IMR-90 (cell line): ENCODE measurements at regions not wholly inside any gene's neighbourhood (a gene's known extent, or its start where the extent isn't known, plus 50 kb on each side); places are given as distances from the start of the nearest gene placed in this dataset.

Experiments
- ATAC-seq: fragments of 200-7000 bp; cut with Tn5 transposase; 2 replicates; pipeline ENCODE4 v1.9.1; 2020; ENCODE audit warnings: low read depth, mild to moderate bottlenecking, moderate library complexity
- BruUV-seq: library from RNA; stranded (reverse); fragments of 400-500 nt; replicated peaks from 2 replicates; lab custom pipeline; 2021; lab: Mats Ljungman, UMichigan
- CTCF ChIA-PET: fragments of 300-600 bp; formaldehyde crosslinking; extraction: SDS; loops from one replicate; lab custom pipeline; 2021; ENCODE audit warnings: antibody characterized with exemption; lab: Yijun Ruan, JAX
- POLR2A ChIA-PET: fragments of 300-600 bp; sonication (Branson Sonifier 250); formaldehyde crosslinking; loops from one replicate; lab custom pipeline; 2022; ENCODE audit warnings: antibody characterized with exemption; ENCODE audit not compliant: unreplicated experiment; lab: Charles Lee
- DNase-seq: peaks from one replicate; pipeline ENCODE4 v3.0.0; 2013
- H2AFZ ChIP-seq: replicated peaks from 2 replicates; pipeline ENCODE3; 2013; ENCODE audit warnings: low read length, mild to moderate bottlenecking; ENCODE audit not compliant: poor library complexity
- H2AK5ac ChIP-seq: 2 replicates; pipeline ENCODE4 v1.6.1; 2013; ENCODE audit warnings: low read depth, low read length, inconsistent platforms
- H2AK9ac ChIP-seq: replicated peaks from 2 replicates; pipeline ENCODE3; 2013; ENCODE audit warnings: mild to moderate bottlenecking, low read depth, low read length, moderate library complexity; ENCODE audit not compliant: poor library complexity
- H2BK120ac ChIP-seq: 2 replicates; pipeline ENCODE4 v1.6.1; 2013; ENCODE audit warnings: low read depth, low read length, inconsistent platforms
- H2BK15ac ChIP-seq: 3 replicates; pipeline ENCODE4 v1.6.1; 2013; ENCODE audit warnings: low read depth, low read length, inconsistent platforms
- H2BK20ac ChIP-seq: 2 replicates; pipeline ENCODE4 v1.6.1; 2013; ENCODE audit warnings: low read depth, mild to moderate bottlenecking, inconsistent platforms, low read length, moderate library complexity
- H2BK5ac ChIP-seq: 2 replicates; pipeline ENCODE4 v1.6.1; 2013; ENCODE audit warnings: mild to moderate bottlenecking, low read depth, low read length, inconsistent platforms; ENCODE audit not compliant: poor library complexity, severe bottlenecking
- H3K14ac ChIP-seq: replicated peaks from 2 replicates; pipeline ENCODE4 v1.6.1; 2013; ENCODE audit warnings: low read depth, low read length, inconsistent platforms
- H3K18ac ChIP-seq: 2 replicates; pipeline ENCODE4 v1.6.1; 2013; ENCODE audit warnings: low read depth, low read length, control low read depth
- H3K23ac ChIP-seq: 2 replicates; pipeline ENCODE4 v1.6.1; 2013; ENCODE audit warnings: low read depth, low read length, inconsistent platforms
- H3K27ac ChIP-seq: 2 replicates; pipeline ENCODE4 v1.5.1; 2013; ENCODE audit warnings: mild to moderate bottlenecking, control low read depth, low read length; ENCODE audit not compliant: insufficient read depth
- H3K27me3 ChIP-seq: 2 replicates; pipeline ENCODE4 v1.6.1; 2013; ENCODE audit warnings: low read length; ENCODE audit not compliant: control insufficient read depth, insufficient read depth
- H3K36me3 ChIP-seq: 2 replicates; pipeline ENCODE4 v1.6.1; 2013; ENCODE audit warnings: low read length, mixed read lengths; ENCODE audit not compliant: control insufficient read depth, insufficient read depth
- H3K4ac ChIP-seq: 2 replicates; pipeline ENCODE4 v1.6.1; 2013; ENCODE audit warnings: low read depth, low read length, inconsistent platforms
- H3K4me1 ChIP-seq: 2 replicates; pipeline ENCODE4 v1.6.1; 2013; ENCODE audit warnings: low read length, mixed read lengths; ENCODE audit not compliant: control insufficient read depth, insufficient read depth
- H3K4me2 ChIP-seq: 2 replicates; pipeline ENCODE4 v1.6.1; 2013; ENCODE audit warnings: low read depth, mild to moderate bottlenecking, control low read depth, low read length, moderate library complexity
- H3K4me3 ChIP-seq: 2 replicates; pipeline ENCODE4 v1.5.1; 2013; ENCODE audit warnings: low read depth, mild to moderate bottlenecking, control low read depth, low read length, moderate library complexity; ENCODE audit not compliant: insufficient read depth
- H3K56ac ChIP-seq: 2 replicates; pipeline ENCODE4 v1.6.1; 2013; ENCODE audit warnings: low read length, inconsistent platforms; ENCODE audit not compliant: insufficient read depth; ENCODE audit errors: extremely low read depth
- H3K79me1 ChIP-seq, 2 experiments: 2 replicates each; pipeline ENCODE4 v1.6.1; 2013; ENCODE audit warnings: low read length in 2 of 2, inconsistent platforms in 1 of 2, low read depth in 1 of 2
- H3K9ac ChIP-seq: 2 replicates; pipeline ENCODE4 v1.6.1; 2013; ENCODE audit warnings: low read depth, low read length, control low read depth
- H3K9me1 ChIP-seq: 2 replicates; pipeline ENCODE4 v1.6.1; 2013; ENCODE audit warnings: low read length, inconsistent platforms; ENCODE audit not compliant: insufficient read depth
- H3K9me3 ChIP-seq: 2 replicates; pipeline ENCODE4 v1.6.1; 2013; ENCODE audit warnings: low read length; ENCODE audit not compliant: control insufficient read depth, insufficient read depth
- H4K20me1 ChIP-seq: 2 replicates; pipeline ENCODE4 v1.6.1; 2013; ENCODE audit warnings: low read length, inconsistent platforms; ENCODE audit not compliant: insufficient read depth
- H4K5ac ChIP-seq: 2 replicates; pipeline ENCODE4 v1.6.1; 2013; ENCODE audit warnings: mild to moderate bottlenecking, low read depth, low read length, control low read depth
- H4K8ac ChIP-seq, 2 experiments: 2 replicates each; pipeline ENCODE4 v1.6.1; 2013; ENCODE audit warnings: low read depth in 2 of 2, low read length in 2 of 2, control low read depth in 1 of 2, inconsistent platforms in 1 of 2
- H4K91ac ChIP-seq: 2 replicates; pipeline ENCODE4 v1.6.1; 2013; ENCODE audit warnings: low read depth, low read length, inconsistent platforms; ENCODE audit not compliant: insufficient read depth
- MAFK ChIP-seq: IDR thresholded peaks from 2 replicates; pipeline ENCODE4 v1.6.1; 2012; ENCODE audit warnings: low read depth, low read length, improper control_type of control experiment
- WGBS, 2 experiments: methylation state at CpG; one replicate each; pipeline versions ENCODE4 v1.1.5 to v1.1.7; 2013; ENCODE audit warnings: missing lambda C conversion rate in 2 of 2; ENCODE audit not compliant: insufficient read length in 1 of 2; ENCODE audit errors: extremely low coverage in 2 of 2; 5-methylcytosine and 5-hydroxymethylcytosine counted together
- dilution Hi-C: fragments of 300-500 bp; cut with HindIII; formaldehyde crosslinking; loops from one replicate; pipeline ENCODE4 v1.14.3; 2018; ENCODE audit warnings: low sequenced_read_pairs; ENCODE audit not compliant: unreplicated experiment
- in situ Hi-C: fragments of 300-500 bp; cut with MboI; formaldehyde crosslinking; loops from 3 replicates; pipeline ENCODE4 v1.14.3; 2019; ENCODE audit warnings: low sequenced_read_pairs, inconsistent platforms, mixed read lengths
- intact Hi-C: fragments of 100-400 bp; cut with micrococcal nuclease; formaldehyde crosslinking; loops from 2 replicates; pipeline ENCODE4 v1.10.0; 2022

- no peak for TF ChIP-seq MAFK
- ATAC-seq (no peak), DNase-seq (no peak)
- BruUV-seq: no TSS peak
- Histone ChIP-seq H3K36me3 (no peaks in the 10 kb centered on the region), H3K23ac (no peak overlapping the region), H3K27ac (no peak overlapping the region), H3K14ac (no peak overlapping the region), H4K5ac (no peak overlapping the region), H3K4ac (no peak overlapping the region), H2BK15ac (no peak overlapping the region), H3K9ac (no peak overlapping the region), H2BK120ac (no peak overlapping the region), H2AK5ac (no peak overlapping the region), H3K4me3 (no peak overlapping the region), H4K8ac (no peak overlapping the region), H2BK20ac (no peak overlapping the region), H3K18ac (no peak overlapping the region), H2BK5ac (no peak overlapping the region), H3K79me1 (no peaks in the 10 kb centered on the region), H3K56ac (no peak overlapping the region), H2AFZ (no peak overlapping the region), H3K9me3 (no peaks in the 10 kb centered on the region), H3K27me3 (no peaks in the 10 kb centered on the region), H3K4me2 (no peak overlapping the region), H2AK9ac (no peak overlapping the region), H4K20me1 (no peaks in the 10 kb centered on the region), H3K4me1 (no peaks in the 10 kb centered on the region), H3K9me1 (no peaks in the 10 kb centered on the region), H4K91ac (no peak overlapping the region)
- in situ Hi-C loops (no loop called here), dilution Hi-C loops (no loop called here), intact Hi-C loops (no loop called here)
- no CpG with 5 or more reads among the region's 4 CpGs for WGBS, 2 experiments
- ChIA-PET CTCF (no interaction called here), POLR2A (no interaction called here)
Measured at GRCh38 chr10:63965846-63966245, 444.6 kb downstream of the REEP3 start.
